ENCODE measurements at regions not wholly inside any gene's neighbourhood (a gene's known extent, or its start where the extent isn't known, plus 50 kb on each side); places are given as distances from the start of the nearest gene placed in this dataset.

DNA sequence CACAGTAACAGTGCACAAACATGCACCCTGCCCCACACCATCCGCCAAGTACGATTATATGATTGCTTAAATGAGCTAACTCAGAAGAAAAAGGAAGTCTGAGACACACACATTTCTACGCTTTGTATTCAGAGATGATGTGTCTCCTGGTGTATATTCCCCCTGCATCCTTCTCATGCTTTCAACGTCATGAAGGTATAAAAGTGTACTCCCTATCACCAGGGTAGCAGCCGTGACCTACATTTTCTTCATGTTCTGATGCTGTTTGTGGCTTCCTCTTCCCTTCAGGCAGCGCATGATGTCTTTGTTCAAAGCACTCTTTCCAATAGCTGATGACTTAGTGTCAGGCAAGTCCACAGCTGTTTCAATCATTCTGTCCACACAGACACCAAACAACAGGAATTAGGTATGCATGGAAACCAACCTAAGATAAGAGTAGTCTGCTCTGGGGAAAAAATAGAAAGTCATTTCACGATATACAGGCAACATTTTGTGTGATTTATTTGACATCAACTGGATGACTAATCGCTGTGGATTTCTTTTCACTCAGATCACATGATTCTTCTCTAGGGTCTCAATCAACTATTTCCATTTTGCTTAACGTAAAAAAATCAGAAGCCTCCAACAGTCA is 269.4 kb upstream of the PTGER4 start:
- Histone ChIP-seq H3K9me3 (no peaks in the 10 kb centered on the region), H3K4me1 (peaks cover 0 to 27% of the 10 kb centered on the region in 2 donors), H3K27me3 (no peaks in the 10 kb centered on the region), H3K36me3 (no peaks in the 10 kb centered on the region), H3K27ac (peak overlapping the region in 1 of 2 donors; percentile 29), H3K4me3 (no peak overlapping the region)
- TF ChIP-seq, protein P1, sequence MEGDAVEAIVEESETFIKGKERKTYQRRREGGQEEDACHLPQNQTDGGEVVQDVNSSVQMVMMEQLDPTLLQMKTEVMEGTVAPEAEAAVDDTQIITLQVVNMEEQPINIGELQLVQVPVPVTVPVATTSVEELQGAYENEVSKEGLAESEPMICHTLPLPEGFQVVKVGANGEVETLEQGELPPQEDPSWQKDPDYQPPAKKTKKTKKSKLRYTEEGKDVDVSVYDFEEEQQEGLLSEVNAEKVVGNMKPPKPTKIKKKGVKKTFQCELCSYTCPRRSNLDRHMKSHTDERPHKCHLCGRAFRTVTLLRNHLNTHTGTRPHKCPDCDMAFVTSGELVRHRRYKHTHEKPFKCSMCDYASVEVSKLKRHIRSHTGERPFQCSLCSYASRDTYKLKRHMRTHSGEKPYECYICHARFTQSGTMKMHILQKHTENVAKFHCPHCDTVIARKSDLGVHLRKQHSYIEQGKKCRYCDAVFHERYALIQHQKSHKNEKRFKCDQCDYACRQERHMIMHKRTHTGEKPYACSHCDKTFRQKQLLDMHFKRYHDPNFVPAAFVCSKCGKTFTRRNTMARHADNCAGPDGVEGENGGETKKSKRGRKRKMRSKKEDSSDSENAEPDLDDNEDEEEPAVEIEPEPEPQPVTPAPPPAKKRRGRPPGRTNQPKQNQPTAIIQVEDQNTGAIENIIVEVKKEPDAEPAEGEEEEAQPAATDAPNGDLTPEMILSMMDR (IDR thresholded peaks at IDR 0.05): no peak
- no peak for DNase-seq (ENCODE audit: low spot score)

- H3K27me3 ChIP-seq: no peaks in the 10 kb centered on the region
- no peak for DNase-seq (ENCODE audit: low spot score)
- H3K4me1 ChIP-seq: peaks cover 0 to 27% of the 10 kb centered on the region in 2 donors
- TF ChIP-seq, protein P1 (IDR thresholded peaks at IDR 0.05): no peak
- no peak overlapping the region for H3K27ac ChIP-seq
- no peaks in the 10 kb centered on the region for H3K9me3 ChIP-seq
- H3K36me3 ChIP-seq: no peaks in the 10 kb centered on the region
- H3K4me3 ChIP-seq: no peak overlapping the region
Measured at GRCh38 chr5:40409601-40410000, 270.1 kb upstream of the PTGER4 start.

DNA sequence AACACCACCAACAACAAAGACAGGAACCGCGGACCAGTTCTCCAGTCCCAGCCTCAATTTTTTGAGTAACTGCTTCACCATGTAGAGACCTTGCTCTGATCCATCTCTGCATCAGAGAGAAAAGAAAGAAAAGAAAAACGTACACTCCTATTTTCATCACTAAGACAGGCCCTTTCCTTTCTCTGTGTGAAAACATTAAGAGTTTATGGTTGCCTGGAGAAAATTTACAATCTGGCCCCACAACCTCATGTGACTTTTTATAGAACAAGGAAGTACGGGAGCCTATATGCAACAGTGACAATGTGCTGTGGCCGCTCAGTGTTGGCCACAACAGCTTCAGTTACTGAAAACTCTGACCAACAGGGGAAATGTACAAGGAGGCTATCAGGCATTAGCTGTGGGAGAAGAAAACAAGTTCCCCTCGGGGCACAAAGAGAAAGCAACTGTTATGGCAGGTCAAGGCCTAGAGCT is 272.9 kb upstream of the PTGER4 start:
- DNase-seq (ENCODE audit: low spot score): no peak
- peak overlapping the region; percentile 25 to 33 for H3K27ac ChIP-seq
- H3K27me3 ChIP-seq: no peaks in the 10 kb centered on the region
- TF ChIP-seq, protein P1 (IDR thresholded peaks at IDR 0.05): no peak
- H3K36me3 ChIP-seq: no peaks in the 10 kb centered on the region
- H3K4me3 ChIP-seq: no peak overlapping the region
- peaks cover 0 to 27% of the 10 kb centered on the region in 2 donors for H3K4me1 ChIP-seq
- no peaks in the 10 kb centered on the region for H3K9me3 ChIP-seq

GRCh38 chr5:40405996-40406740 is 273.5 kb upstream of the PTGER4 start:
- Histone ChIP-seq H3K27me3 (no peaks in the 10 kb centered on the region), H3K27ac (peak overlapping the region; percentile 25 to 33), H3K4me3 (no peak overlapping the region), H3K9me3 (no peaks in the 10 kb centered on the region), H3K36me3 (no peaks in the 10 kb centered on the region), H3K4me1 (peaks cover 0 to 21% of the 10 kb centered on the region in 2 donors)
- TF ChIP-seq, protein P1 (IDR thresholded peaks at IDR 0.05): no peak
- DNase-seq (ENCODE audit: low spot score): no peak

DNA sequence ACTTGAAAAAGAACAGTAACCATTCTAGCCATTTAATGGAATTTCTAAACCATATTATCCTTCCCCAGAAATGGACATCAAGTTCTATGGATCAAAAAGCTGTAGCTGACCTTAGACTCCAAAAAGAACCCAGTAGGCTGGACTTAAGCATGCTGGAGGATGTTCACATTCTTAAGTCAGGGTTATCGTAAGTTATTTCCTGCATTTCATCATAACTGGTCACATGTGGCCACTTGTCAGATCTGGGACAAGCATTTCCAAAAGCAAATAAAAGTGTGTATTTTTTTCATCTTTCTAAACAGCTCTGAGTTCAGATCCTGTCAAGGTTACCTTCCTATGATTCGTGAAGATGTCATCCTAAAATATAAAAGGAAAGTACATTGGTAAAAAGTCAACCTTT is 274.5 kb upstream of the PTGER4 start:
- H3K9me3 ChIP-seq: no peaks in the 10 kb centered on the region
- no peaks in the 10 kb centered on the region for H3K36me3 ChIP-seq
- peak overlapping the region in 1 of 2 donors; percentile 9 for H3K27ac ChIP-seq
- peaks cover 0 to 18% of the 10 kb centered on the region in 2 donors for H3K4me1 ChIP-seq
- TF ChIP-seq, protein P1 (IDR thresholded peaks at IDR 0.05): no peak
- H3K4me3 ChIP-seq: no peak overlapping the region
- H3K27me3 ChIP-seq: no peaks in the 10 kb centered on the region
- DNase-seq (ENCODE audit: low spot score): no peak

Measured in right atrium auricular region (tissue), 2 donors.